ENCODE measurements at regions not wholly inside any gene's neighbourhood (a gene's known extent, or its start where the extent isn't known, plus 50 kb on each side); places are given as distances from the start of the nearest gene placed in this dataset.
A peak's percentile ranks its signal among the peaks of the same experiment; 100 is the strongest.
"Not testable (repeated sequence)": the region's sequence is repeated elsewhere in the genome, so short reads cannot be mapped to it uniquely, and the experiment has no call there.

DNA sequence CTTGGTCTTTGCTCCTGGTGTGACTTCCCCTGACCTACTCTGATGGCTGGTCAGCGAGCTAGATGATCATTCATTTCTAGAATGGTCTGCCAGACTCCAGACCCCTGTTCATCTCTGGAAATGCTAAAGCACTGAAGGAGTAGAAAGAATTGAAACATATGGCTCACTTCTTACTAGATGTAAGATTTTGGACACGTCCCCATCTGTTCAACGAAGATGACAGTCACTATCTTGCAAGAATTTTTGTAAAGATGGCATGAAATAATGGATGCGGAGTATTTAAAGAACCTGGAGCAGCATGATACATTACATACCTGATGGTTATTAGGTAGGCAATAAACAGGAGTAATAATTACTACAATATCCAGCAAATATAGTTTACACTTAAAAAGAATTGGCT, 252.7 kb upstream of the SDK2 start:
- DNase-seq, result no peak

DNA sequence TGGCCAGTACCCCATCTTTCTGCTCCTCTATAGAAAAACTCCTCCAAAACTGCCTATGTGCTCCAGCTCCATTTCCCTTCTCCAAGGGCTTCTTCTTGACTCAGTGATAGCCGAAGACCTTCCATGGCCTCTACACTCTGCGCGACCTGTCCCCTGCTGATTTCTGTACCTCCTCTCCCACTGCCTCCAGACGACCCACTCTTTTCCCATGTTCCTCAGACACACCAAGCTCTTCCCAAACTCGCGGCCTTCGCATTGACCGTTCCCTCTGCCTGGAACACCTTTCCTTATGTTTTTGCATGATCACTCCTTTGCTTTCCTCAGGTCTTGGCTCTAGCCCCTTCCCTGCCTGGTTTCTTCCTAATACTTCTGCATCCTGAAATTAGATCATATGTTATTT, 255.6 kb upstream of the SDK2 start:
- DNase-seq, result no peak

DNA sequence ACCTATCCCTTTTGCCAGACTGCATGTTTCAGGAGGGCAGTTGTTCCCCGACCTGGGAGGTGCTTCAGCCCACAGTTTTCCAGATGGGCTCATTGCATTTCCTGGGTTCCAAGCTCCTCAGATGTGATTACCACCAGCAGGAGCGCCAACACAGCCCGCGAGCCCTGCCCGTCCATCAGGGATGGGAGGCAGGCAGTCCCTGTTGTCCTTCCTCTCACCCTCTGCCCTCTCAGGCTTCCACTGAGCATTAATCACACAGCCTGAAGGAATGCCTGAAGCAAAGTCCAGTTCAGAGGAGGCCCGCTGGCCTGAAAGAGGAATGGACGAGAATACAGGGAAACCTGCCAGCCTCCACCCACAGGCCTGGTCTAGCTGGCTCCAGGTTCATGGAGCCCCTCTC, 256.3 kb upstream of the SDK2 start:
- no peak for DNase-seq

DNA sequence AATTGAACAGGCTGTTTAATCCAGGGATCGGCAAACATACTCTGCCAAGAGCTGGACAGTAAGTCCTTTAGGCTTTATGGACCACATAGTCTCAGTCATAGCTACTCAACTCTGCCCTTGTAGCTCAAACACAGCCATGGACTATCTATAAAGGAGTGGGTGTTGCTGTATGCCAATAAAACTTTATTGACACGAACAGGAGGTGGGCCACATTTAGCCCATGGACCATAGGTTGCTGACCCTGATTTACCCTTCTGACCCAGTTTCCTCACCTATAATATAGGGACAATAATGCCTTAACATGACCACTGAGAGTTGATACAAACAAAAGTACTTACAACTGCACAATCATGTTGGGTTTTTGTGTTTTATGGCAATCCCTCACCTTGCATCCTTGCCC, 257.0 kb upstream of the SDK2 start:
- no peak for DNase-seq

DNA sequence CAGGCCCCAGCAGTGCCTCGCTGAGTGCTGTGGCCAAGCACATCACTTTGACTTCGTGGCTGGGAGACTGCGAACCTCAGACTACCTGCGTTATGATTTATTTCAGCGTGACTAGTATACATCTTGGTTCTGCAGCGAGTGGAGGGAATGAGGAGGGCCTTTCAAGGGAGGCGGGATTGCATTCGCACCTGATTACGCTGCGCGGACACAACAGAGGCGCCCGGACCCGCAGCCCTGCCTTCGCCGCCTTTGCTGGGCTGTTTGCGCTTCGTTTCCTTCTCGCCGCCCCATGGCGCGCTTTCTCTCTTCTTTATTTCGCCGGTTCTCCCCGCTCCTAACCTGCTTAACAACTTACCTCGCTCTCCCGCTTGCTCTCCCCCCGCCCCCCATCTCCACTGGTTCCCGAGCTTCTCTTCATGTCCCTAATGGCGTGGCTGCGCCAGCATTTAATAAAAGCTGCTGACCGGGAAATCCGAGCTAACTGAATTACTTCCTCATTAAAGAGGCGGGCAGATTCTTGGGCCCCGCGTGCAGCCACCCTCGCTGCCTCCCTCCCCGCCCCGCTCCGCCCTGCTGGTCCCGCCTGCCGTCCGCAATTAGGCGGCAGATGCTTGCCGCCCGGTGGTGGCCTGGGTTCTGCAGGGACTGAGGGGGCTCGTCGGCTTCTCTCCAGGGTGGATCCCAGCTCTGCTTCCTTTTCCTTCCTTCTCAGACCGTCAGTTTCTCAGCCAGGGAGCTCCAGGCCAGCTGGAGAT, 257.6 kb upstream of the SDK2 start:
- peak; percentile 42 to 92 (median 85) for DNase-seq

DNA sequence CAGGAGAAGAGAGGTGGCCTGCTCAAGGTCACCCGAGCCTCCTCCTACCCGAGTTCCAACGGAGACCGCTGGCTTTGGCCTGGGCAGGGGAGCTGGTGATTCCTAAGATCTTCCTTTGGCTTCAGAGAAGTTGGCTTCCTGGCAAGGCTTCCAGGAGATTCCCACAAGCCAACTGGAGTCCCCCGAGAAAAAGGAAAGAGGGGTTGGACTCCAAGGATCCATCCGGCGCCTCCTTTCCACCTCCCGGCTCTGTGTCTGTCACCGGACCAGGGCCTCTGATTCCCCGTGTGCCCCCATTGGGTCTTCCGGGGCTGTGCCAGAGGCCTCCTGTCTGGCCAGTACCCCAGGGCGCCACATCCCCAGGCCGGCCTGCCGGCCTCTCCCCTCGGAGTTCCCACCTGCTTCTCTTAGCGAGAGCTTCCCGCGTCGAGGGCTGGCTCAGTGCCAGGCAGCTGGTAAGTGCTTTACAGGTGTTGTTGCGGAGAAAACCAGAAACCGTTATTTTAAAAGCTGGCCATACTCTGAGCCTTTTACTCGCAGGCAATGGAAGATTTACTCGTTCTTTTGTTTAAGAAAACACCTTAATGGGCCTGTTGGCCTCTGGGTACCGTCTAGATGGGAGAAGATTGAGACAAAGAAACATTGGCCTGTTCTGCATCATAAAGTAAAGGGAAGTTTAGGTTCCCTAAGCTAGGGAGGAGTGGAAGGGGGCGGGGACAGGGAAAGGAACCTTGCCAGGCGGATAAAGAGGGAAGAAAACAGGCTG, 258.4 kb upstream of the SDK2 start:
- peak; percentile 81 to 94 (median 81) for DNase-seq

DNA sequence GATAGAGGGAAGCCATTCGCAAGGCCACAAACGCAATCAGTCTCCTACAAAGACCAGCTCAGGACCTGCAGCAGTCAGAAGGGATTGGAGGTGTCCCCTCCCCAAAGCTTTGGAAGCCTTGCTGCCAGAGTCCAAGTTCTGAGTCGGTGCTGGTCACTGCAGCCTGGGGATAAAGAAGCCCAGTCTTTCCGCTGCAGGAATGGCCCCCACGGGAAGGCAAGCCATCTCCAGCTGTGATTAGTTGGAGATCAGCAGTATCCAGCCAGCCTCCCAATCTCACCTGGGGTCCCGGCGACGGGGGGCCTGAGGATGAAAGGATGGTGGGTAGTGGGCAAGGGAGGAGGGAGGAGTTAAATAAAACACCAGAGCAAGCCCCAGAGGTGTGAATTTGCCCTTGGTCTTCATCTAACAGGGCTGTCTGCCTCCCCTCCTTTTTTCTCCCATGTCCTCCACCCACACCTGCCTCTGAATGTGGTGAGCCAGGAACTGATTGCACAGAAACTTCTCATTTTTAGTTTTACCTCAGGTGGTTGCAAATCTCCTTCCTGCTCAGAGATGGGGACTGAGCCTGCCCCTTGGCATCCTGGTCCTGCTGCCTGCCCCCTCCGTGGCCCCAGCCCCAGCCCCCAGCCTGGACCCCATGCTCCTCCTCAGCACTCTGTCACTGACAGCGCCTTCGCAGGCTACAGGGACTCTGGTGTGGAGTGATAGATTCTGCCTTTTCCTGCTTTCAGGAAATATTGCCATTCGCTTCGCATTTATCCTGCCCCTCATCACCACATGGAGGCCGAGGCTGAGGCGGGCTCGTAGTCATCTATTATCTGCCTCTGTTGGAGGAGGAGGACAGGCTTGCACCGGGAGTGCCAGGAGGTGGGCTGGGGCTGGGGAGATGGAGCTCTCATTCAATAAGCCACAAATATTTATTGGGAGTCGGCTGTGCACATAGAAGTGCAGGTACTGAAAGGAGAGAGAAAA, 262.9 kb upstream of the SDK2 start:
- no peak for DNase-seq

DNA sequence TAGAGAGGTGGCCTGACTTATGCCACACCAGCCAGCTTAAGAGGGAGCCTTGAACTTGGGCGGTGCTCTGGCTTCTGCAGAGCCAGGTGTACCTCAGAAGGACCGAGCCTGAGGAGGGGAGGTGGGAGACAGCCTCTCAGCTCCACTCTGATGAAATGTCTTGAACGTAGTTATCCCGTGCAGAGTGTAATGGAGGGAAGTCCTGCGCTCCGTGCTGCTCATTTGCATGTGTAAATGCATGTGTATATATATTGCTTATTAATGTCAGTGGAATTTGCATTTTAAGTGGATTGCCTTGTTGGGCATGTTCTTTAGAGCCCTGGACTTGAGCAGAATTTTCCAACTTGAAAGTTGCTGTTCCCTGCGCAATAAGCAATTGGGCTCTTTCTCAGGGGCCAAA, 264.9 kb upstream of the SDK2 start:
- DNase-seq, result no peak

DNA sequence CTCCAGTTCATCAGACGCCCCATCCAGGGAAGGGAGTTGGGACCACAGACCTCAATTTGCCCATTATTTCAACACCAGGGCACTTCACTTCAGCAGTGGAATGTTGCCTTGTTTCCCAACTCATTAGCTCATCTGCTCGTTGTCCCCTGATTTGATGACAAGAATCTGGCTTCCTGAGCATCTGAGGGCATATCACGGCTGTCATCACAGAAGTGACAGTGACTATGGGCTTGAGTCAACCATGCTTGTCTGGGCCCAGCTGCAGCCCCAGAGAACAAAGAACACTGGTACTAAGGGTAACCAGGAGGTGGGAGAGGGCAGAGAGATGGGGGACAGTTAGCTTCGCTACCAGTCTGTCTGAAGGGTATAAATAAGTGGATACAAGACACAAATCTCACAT, 266.0 kb upstream of the SDK2 start:
- no peak for DNase-seq

DNA sequence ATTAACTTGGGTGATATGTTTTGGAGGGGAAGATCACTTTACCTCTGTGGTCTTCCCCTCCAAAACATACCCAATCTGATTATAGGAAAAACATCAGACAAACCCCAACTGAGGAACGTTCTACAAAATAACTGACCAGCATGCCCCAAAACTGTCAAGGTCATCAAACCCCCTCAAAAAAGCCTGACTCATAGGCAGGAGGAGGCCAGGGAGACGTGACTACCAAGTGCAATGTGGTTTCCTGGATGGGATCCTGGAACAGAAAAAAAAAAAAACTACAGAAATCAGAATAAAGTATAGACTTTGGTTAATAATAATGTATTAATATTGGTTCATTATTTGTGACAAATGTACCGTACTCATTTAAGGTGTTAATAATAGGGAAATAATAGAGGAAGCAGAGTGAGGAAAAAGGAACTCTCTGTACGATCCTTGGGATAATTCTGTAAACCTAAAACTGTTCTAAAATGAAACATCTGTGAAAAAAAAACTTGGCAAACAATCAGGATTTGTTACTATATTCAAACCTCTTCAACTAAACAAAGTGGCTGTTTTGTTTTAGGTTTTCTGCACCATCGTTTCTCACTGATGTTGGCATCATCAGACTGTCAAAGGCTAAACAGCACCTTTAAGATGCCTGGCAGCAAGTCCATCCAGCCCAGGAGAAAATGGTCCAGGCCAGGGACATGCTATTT, 266.7 kb upstream of the SDK2 start:
- DNase-seq, result no peak

DNA sequence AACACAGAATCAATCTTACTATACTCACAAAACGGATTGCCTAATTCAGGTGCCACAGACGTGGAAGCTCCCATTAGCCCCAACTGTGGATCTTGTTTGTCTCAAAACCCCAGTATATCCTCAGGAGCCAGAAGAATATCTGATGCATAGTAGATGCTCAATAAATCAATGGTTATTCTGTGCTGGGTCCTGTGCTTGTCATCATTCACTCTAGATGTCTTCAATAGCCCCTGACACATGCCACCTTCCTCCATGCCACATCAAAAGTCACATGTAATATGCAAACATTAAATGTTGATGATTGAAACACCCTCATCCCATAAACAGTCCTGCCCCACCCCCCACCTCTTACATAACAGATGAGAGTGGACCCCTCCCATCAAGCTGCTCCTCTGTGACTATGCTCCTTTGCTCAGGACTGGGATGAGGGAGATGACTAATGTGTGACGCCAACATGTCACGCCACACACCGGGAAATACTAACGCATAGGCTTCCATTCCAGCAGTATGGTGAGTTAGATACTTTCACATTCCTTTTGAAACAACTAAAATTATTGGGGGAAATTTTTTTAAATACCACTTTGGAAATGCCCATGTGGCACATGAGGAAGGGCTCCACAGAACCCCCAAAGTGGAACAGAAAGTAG, 267.6 kb upstream of the SDK2 start:
- no peak for DNase-seq

DNA sequence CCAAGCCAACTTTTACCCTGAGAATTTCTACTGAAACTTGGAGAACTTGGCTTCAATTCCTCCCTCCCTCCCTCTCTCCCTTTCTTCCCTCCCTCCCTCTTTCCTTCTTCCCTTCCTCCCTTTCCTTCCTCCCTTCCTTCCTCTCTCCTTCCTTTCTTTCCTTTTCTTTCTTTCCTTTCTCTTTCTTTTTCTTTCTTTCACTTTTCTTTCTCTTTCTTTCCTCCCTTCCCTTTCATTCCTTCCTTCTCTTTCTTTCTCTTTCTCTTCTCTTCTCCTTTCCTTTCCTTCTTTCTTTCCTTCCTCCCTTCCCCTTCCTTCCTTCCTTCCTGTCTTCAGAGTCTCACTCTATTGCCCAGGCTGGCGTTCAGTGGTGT, 268.1 kb upstream of the SDK2 start:
- DNase-seq, result no peak

DNA sequence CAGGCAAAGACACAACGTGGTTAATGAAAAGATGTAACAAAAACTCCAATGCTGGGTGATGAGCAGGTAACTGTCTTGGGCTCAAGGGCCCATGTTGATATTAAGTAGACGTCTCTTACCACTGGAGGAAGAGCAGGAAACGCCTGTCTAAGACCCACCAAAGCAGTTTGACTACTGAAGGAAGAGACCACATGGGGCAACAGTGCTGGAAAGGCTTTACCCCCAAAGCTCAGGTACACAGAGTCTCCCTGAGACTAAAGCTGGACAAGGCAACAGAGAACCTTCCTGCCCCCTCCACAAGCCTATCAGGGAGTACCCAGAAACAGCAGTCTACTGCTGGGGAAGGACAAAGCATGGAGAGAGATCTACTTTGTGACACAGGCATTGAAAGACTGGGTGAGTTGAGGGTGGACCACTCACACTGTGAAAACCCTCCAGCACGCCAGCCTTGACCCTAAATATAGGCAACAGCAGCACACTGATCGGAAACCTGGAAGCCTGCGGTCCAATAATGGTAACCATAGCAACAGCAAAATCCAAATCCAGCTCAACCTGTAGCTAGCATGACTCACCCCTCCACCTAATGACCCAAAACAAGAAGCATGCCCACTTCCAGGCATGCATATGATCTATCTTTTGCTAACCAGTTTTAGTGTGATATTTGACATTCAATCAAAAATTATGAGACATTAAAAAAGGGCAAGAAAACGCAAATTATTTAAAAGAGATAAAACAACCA, 270.5 kb upstream of the SDK2 start:
- DNase-seq, result peak in 2 of 3 experiments; percentile 9 to 11

DNA sequence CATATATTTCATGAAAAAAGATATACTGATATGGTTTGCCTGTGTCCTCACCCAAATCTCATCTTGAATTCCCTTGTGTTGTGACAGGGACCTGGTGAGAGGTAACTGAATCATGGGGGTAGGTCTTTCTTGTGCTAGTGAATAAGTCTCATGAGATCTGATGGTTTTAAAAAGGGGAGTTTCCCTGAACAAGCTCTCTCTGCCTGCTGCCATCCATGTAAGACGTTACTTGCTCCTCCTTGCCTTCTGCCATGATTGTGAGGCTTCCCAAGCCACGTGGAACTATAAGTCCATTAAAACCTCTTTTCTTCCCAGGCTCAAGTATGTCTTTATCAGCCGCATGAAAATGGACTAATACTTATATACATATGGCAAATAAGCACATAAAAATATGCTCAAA, 274.8 kb upstream of the SDK2 start:
- DNase-seq, result not testable (repeated sequence)

DNA sequence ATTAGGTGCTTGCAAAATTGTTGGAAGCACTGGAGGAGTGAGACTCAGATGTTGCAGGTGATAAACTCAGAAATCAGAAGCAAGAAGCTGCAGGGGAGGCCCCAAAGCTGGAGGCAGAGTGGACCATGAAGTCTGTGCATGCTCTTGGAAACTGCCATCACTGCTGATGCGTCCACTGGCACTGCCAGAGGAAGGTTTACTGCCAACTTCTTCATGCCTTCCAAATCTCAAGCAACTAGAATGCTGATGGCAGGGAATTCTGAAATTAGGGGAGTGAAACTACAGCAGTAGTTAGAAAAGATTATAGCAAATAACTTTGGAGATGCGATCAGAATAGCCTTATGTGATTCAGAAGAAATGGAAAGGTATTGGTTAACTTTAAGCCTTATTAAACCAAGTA, 277.1 kb upstream of the SDK2 start:
- DNase-seq, result no peak

DNA sequence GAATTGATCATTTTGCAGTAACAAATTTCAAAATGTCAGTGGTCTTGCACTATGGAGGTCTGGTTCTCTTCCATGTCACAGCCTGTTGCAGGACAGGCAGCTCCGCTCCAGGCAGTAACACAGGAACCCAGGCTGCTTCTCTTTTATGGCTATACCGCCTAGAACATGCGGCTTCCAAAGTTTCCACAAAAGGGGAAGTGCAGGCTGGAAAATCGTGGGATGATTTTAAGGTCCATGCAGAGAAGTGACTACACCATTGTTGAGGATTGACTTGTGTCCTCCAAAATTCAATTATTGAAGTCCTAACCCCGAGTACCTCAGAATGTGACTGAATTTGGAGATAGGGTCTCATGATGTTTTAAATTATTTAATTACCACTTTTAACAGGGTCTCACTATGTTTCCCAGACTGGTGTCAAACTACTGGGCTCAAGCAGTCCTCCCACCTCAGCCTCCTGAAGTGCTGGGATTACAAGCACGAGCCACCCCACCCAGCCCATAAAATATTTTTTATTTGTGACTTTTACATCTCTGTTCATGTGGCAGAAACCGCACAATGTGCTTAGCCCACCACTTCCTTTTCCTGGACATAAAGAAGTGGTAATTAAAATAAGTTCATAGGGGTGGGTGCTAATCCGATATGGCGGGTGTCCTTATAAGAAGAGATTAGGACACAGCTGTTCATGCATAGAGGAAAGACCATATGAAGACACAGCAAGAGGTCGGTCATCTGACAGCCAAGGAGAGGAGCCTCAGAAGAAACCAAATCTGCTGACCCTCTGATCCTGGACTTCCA, 279.2 kb upstream of the RPL38 start:
- no peak for DNase-seq

DNA sequence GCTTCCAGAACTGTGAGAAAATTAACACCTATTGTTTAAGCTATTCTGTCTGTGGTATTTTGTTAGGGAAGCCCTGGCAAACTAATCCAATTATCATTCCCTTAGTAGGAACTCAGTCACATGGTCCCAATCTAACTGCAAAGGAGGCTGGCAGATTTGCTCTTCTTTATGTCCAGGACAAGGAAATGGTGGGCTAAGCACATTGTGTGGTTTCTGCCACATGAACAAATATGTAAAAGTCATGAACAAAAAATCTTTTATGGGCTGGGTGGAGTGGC, 278.6 kb upstream of the RPL38 start:
- DNase-seq, result no peak

DNA sequence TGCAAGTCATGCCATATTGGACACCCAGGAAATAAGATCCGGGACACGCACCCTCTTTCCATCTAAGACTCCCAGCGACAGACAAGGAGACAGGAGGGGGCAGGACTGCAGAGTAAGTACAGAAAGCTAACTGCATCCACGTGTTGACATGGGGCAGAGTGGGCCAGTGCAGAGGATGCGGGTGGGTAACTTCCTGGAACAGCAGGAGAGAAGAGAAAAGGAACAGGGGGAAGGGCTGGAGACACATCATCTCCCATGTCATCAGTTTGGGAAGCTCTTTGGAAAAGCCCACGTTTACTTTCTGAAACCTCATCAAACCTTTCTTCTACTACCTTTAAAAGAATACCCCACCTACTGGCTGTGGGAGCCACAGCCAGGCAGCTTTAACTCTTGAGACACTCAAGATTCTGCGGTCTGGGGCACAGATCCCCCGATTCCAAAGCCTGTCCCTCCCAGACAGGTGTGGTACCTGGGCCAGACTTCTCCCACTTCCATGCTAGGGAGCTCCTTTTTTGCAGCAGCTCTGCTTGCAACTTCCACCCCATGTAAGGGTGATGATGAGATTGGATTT, 273.5 kb upstream of the RPL38 start:
- no peak for DNase-seq

DNA sequence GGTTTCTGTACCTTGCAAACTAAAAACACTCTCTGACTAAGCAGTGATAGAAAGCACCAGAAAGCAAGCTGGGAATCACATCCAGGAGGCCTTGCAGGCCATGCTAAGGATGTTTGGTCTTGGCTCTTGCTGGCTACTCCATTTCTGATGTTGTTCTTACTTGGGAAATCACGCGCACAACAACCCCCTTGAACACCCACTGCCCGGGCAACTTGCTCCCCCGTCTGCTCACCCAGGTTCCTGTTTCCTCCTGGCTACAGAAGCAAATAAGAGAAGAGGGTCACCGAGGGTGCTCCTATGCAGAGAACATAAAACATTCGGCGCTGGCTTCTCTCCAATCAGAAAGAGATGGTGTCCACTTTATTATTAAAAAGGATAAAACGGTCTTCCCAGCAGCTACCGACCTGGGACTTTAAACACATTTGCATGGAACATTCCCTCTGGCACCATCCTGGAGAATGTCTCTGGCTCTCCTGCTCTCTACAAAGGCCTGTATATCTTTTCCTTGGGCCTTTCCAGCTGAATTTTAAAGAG, 271.2 kb upstream of the RPL38 start:
- no peak for DNase-seq

DNA sequence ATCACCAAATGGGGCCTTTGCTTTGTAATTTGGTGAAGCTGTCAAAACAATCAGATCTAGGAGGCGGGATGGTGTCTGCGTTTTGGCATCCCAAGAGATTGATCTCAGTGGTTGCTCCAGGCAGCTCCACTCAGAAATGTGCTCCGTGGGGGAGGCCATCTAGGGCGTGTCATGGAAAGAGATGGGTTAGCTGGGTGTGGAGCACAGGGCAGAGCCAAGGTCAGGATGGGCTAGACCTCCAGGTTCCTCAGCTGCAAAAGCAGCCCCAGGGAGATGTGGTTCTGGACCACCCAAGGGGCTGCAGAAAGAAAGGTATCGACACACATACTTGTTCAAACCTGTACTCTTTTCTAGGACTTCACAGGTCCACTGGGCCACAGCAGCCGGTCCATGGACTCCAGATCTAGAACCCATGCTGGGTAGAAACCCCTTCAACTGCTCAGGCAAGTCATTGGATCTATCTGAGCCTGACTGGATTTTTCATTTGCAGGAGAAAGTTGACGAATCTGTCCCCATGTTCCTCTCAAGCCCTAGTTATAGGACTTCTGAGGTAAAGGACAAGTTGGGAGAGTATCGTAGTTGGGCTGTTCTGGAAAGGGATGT, 270.2 kb upstream of the RPL38 start:
- no peak for DNase-seq
